Bone marrow (tissue), 2 donors: ENCODE measurements at regions not wholly inside any gene's neighbourhood (a gene's known extent, or its start where the extent isn't known, plus 50 kb on each side); places are given as distances from the start of the nearest gene placed in this dataset.

Experiments
- DNase-seq, 2 donors: peaks; one replicate each; lab custom pipeline; 2025; lab: John Stamatoyannopoulos, UW

DNA sequence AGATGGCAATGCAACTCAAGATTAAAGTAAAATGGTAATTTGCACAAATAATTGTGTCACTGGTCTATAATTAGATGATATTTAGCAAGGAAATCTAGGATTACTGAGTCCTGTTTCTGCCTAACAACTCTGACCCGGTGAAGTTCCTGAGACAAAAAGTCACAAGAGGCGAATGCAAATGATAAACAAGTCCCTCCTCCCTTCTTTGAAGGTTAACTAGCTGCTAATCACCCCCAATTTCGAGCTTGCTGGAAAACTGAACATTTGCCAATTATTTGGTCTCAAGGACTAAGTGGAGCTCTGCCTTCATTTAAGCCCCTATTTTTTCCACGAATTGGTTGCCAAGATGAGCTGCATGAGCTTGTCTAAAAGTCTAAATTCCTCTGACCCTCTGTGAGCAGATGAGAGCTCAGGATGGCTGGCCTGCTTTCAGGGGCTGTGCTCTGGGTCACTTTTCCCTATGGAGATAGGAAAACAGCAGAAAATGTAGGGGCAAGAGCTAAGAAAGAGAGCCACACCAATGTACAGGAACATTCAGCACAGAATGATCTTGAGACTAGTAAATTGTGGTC, 127.3 kb downstream of the MBL2 start:
- no peak for DNase-seq

DNA sequence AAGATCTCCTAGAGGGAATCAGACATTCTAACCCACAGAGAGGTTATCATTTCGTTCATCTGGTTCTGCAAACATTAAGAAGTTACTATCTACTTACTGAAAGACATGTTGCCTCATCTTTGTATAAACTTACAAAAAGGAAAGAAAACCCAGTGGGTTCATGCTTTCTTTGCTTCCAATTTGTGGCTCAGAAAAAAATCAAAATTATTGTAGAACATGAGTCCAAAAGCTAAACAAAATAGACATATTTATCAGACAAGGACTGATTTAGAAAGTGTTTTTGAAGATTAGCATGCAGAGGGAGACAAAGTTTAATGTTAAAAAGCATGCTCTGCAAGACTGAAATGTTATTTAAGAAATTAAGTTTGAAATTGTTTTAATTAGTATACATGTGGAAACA, 123.1 kb downstream of the MBL2 start:
- no peak for DNase-seq

DNA sequence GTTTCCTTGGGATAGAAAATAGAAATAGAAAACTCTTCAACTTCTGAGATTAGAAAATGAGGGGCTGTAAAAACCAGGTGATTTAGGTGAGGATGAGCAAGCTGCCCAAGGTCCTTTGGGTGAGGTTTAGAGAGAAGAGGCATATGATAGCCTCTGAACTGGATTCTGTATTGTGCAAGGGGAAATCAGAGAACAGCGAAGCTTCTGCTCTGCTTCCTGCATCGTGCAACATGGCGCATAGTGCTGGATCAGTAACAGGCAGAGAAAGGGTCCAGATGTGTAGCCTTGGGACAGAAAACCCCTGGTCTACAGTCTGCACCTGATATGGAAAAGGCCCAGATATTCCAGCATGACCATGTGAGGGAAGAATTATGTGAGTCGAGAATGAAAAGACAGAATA, 121.7 kb downstream of the MBL2 start:
- DNase-seq, result no peak

- DNase-seq, result no peak
Measured at GRCh38 chr10:52651293-52651692, 121.3 kb downstream of the MBL2 start.

DNA sequence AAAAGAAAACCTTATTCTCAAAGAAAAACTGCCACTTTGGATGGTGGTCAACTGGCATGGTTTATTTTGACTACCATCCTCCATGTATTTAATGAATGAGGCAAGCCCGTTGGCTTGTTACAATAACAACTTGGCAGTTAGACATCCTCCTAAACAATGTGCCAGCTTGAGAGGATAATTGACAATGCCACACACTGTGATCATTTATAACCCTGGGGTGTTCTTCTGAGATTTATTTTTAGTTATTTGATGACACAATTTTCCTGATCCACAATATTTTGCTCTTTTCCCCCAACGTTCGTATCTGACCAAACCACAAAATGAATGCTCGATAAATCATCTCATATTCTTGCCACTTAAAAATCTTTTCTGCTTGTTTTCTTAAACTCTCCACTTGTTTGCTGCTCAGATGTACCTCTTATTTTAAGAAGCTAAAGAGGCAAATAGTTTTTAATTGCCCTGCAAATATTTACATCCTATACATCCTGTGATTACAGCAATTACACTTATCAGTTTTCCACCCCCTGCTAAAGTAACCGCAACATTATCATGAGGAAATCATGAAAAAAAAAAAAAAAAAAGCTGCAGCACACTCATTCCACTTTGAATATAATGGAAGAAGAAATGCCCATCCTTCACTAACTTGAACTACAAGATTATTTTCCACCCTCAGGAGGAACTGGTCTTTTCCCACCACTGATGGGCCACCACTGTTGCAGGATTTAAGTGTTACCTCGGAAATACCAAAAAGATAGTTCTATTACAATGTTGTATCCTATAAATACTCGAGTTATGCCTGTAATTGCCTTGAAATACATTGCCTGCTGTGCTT, 119.9 kb downstream of the MBL2 start:
- DNase-seq, result no peak

- no peak for DNase-seq
Measured at GRCh38 chr10:52653263-52653909, 119.2 kb downstream of the MBL2 start.

DNA sequence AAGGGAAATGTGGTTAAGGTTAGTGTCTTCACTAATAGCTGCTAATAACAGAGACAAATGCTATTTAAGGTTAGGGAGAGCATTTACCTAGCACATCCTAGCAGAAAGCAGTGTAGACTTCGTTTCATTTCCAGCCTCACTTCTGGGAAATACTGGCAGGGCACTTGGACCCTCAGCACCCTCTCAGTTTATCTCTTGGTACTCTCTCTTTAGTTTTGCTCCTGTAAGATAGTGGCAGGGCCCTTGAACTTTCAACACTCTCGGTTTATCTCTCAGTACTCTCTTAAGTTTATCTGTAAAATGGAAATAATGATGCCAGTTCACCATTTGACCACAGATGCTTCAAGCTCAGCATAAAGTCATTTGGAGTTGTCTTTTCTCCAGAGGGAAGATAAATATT, 118.4 kb downstream of the MBL2 start:
- DNase-seq, result no peak

DNA sequence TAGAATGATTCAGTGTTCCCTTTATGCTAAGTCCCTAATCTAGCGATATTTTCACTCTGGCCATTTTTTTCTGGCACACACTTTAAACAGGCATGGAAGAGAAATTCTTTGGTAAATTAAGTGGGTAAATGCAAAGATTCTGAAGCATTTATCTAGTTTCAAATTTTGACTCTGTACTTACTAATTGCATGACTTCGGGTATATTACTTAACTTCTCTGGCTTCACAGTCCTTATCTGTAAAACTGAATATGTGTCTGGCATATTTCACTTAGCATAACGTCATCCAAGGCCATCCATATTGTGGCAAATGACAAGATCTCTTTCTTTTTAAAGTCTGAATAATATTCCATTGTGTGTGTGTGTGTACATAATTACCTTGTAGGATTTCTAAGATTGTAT, 114.5 kb downstream of the MBL2 start:
- DNase-seq, result no peak

- no peak for DNase-seq
Measured at GRCh38 chr10:52659085-52659484, 113.5 kb downstream of the MBL2 start.

DNA sequence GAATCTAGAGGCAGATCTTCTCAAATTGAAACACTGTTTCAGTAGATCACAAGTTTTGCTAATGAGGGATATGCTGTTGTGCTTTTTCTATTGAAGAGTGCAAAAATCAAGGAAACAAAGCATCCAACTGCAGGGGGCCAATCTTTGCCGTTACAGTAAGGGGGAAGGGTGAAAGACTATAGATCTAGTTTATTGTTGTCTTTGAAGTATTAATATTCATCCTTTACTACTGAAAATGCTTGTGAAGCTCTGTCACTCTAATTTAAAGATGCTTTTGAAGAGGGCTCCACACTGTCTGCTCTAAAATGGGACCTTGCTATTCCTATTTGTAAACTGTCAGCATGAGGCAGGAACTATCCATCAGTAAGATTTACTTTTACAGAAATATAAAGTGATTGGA, 110.3 kb downstream of the MBL2 start:
- DNase-seq, result no peak

GRCh38 chr10:52663161-52663560, 109.4 kb downstream of the MBL2 start:
- no peak for DNase-seq

- DNase-seq, result no peak
Measured at GRCh38 chr10:52664629-52665028, 108.0 kb downstream of the MBL2 start.

DNA sequence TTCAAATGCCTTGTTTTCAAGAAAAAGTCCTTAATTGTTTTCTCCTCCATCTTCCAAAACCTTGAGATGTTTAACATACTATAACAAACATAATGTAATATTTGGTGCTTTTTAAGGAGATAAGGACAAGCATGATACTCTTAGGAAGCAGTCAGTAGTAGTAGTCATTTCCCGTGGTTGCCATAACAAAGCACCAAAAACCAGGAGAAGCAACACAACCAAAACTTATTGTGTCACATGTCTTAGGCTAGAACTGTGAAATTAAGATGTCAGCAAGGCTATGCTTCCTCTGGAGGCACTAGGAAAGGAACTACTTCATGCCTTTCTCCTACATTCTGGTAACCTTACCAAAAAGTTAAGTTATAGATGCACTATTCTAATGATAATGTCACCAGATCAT, 106.8 kb downstream of the MBL2 start:
- no peak for DNase-seq

GRCh38 chr10:52666931-52667330, 105.7 kb downstream of the MBL2 start:
- no peak for DNase-seq

DNA sequence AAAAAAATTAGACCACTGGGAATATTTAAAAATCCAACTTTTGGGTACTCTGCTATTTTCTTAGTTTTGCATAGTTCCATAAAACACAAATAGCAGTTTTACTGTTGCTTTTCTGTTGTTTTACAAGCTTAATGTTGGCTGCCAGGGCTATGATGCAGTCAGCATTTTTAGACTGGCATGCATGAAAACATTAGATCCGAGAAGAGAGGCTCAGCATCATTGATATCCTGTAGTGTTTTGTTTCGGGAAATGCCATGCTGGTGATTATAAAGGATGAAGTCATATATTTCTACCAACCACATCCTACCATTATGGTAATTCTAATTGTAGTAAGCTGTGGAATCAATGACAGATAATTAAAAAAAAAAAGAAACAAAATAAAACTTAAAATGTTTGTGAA, 104.6 kb downstream of the MBL2 start:
- no peak for DNase-seq

GRCh38 chr10:52672880-52673279, 99.7 kb downstream of the MBL2 start:
- no peak for DNase-seq

- no peak for DNase-seq
Measured at GRCh38 chr10:52673468-52673867, 99.1 kb downstream of the MBL2 start.

- no peak for DNase-seq
Measured at GRCh38 chr10:52674474-52674873, 98.1 kb downstream of the MBL2 start.

- no peak for DNase-seq
Measured at GRCh38 chr10:52677086-52677485, 95.5 kb downstream of the MBL2 start.

GRCh38 chr10:52678611-52679010, 94.0 kb downstream of the MBL2 start:
- DNase-seq, result no peak

DNA sequence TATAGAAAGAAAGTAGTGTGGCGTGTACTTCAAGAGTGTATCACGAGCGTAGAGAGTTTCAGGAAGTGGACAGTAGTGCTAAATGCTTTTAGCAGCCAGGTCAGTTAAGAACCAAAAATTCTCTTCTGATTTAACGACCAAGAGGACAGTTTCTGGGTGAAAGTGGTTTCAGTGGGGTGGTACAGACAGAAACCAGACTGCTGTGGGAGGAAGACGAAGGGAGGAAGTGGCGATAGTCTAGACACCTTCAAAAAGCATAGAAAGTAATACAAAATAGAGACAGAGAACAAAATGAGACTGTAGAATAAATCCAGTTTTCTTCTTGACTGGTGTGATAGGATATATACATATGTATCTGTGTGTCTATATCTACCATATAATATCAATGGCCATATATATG, 93.5 kb downstream of the MBL2 start:
- DNase-seq, result no peak

DNA sequence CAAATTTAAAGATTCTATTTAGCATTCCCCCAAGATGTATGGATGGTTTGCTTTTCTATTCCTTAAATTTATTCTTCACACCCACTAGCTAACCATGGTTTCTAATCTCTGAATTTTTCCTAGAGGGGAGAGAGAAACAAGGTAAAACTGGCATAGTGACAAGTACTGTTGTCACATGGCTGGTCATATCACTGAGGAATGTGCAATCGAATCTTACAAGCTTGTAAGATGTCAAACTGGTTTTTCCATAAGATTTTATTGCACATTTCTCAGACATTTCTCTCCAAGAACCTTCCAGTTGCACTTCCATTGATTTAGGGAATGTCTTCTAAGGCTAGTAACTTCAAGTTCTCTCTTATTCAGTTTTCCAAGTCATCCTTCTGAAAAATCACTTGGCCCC, 89.8 kb downstream of the MBL2 start:
- DNase-seq, result no peak

- DNase-seq, result no peak
Measured at GRCh38 chr10:52683776-52684175, 88.8 kb downstream of the MBL2 start.
